ENCODE measurements at regions not wholly inside any gene's neighbourhood (a gene's known extent, or its start where the extent isn't known, plus 50 kb on each side); places are given as distances from the start of the nearest gene placed in this dataset.

GRCh38 chr11:116471608-116472256 is 301.1 kb downstream of the BUD13 start:
- TF ChIP-seq CTCF (IDR thresholded peaks at IDR 0.05; ENCODE audit: insufficient read depth in 1 of 2, low read depth in 1 of 2, low read length in 1 of 2, severe bottlenecking in 1 of 2, unreplicated experiment in 1 of 2) = no peak
- Histone ChIP-seq H3K4me1 (peaks cover 14% of the 10 kb centered on the region), H3K9me3 (peaks cover 13% of the 10 kb centered on the region), H3K4me3 (ENCODE audit: low read depth, low read length) (no peak overlapping the region), H3K36me3 (ENCODE audit: control insufficient read depth, insufficient read depth, low read length) (no peaks in the 10 kb centered on the region), H3K27me3 (replicated peaks; ENCODE audit: control insufficient read depth, insufficient read depth, low read length) (no peaks in the 10 kb centered on the region)
- Mint-ChIP-seq H3K36me3 (ENCODE audit: insufficient read depth, unreplicated experiment) (peaks cover 6% of the 10 kb centered on the region), H3K4me3 (ENCODE audit: unreplicated experiment) (no peak overlapping the region), H3K4me1 (ENCODE audit: low read depth, unreplicated experiment) (peaks cover 14% of the 10 kb centered on the region), H3K27me3 (ENCODE audit: insufficient read depth, unreplicated experiment) (no peaks in the 10 kb centered on the region), H3K27ac (ENCODE audit: unreplicated experiment) (peak overlapping the region; percentile 90), H3K9me3 (ENCODE audit: unreplicated experiment) (peaks cover 18% of the 10 kb centered on the region)
- DNase-seq = peak in 1 of 2 experiments; percentile 55
- ChIA-PET POLR2A (no interaction called here), CTCF (no interaction called here)
- BruUV-seq (replicated peaks) = no TSS peak
- intact Hi-C loops (cut with micrococcal nuclease; ENCODE audit: unreplicated experiment) = no loop called here

- H3K9me3 ChIP-seq = peaks cover 13% of the 10 kb centered on the region
- peaks cover 27% of the 10 kb centered on the region for H3K9me3 Mint-ChIP-seq (ENCODE audit: unreplicated experiment)
- no peak for TF ChIP-seq CTCF (IDR thresholded peaks at IDR 0.05; ENCODE audit: insufficient read depth in 1 of 2, low read depth in 1 of 2, low read length in 1 of 2, severe bottlenecking in 1 of 2, unreplicated experiment in 1 of 2)
- peaks cover 14% of the 10 kb centered on the region for H3K4me1 ChIP-seq
- no peaks in the 10 kb centered on the region for H3K27me3 Mint-ChIP-seq (ENCODE audit: insufficient read depth, unreplicated experiment)
- H3K36me3 ChIP-seq (ENCODE audit: control insufficient read depth, insufficient read depth, low read length) = no peaks in the 10 kb centered on the region
- no TSS peak for BruUV-seq (replicated peaks)
- H3K27ac Mint-ChIP-seq (ENCODE audit: unreplicated experiment) = no peak overlapping the region
- ChIA-PET POLR2A (no interaction called here), CTCF (no interaction called here)
- intact Hi-C loops (cut with micrococcal nuclease; ENCODE audit: unreplicated experiment) = no loop called here
- DNase-seq = no peak
- no peak overlapping the region for H3K4me3 Mint-ChIP-seq (ENCODE audit: unreplicated experiment)
- peaks cover 21% of the 10 kb centered on the region for H3K4me1 Mint-ChIP-seq (ENCODE audit: low read depth, unreplicated experiment)
- no peak overlapping the region for H3K4me3 ChIP-seq (ENCODE audit: low read depth, low read length)
- peaks cover 6% of the 10 kb centered on the region for H3K36me3 Mint-ChIP-seq (ENCODE audit: insufficient read depth, unreplicated experiment)
- no peaks in the 10 kb centered on the region for H3K27me3 ChIP-seq (replicated peaks; ENCODE audit: control insufficient read depth, insufficient read depth, low read length)
Observed at GRCh38 chr11:116468699-116469098, 304.1 kb downstream of the BUD13 start.

GRCh38 chr11:116467823-116468222 is 305.0 kb downstream of the BUD13 start:
- CTCF ChIA-PET = interaction anchor here (0.8 kb wide), 1 partner anchor 12 kb away, joined by 3 read pairs; no protein-coding TSS in a partner anchor
- Mint-ChIP-seq H3K27ac (ENCODE audit: unreplicated experiment) (no peak overlapping the region), H3K27me3 (ENCODE audit: insufficient read depth, unreplicated experiment) (no peaks in the 10 kb centered on the region), H3K9me3 (ENCODE audit: unreplicated experiment) (peaks cover 27% of the 10 kb centered on the region), H3K4me1 (ENCODE audit: low read depth, unreplicated experiment) (peaks cover 18% of the 10 kb centered on the region), H3K4me3 (ENCODE audit: unreplicated experiment) (no peak overlapping the region), H3K36me3 (ENCODE audit: insufficient read depth, unreplicated experiment) (peaks cover 6% of the 10 kb centered on the region)
- Histone ChIP-seq H3K27me3 (replicated peaks; ENCODE audit: control insufficient read depth, insufficient read depth, low read length) (no peaks in the 10 kb centered on the region), H3K9me3 (peaks cover 13% of the 10 kb centered on the region), H3K36me3 (ENCODE audit: control insufficient read depth, insufficient read depth, low read length) (no peaks in the 10 kb centered on the region), H3K4me3 (ENCODE audit: low read depth, low read length) (no peak overlapping the region), H3K4me1 (peaks cover 14% of the 10 kb centered on the region)
- no peak for TF ChIP-seq CTCF (IDR thresholded peaks at IDR 0.05; ENCODE audit: insufficient read depth in 1 of 2, low read depth in 1 of 2, low read length in 1 of 2, severe bottlenecking in 1 of 2, unreplicated experiment in 1 of 2)
- intact Hi-C loops (cut with micrococcal nuclease; ENCODE audit: unreplicated experiment) = no loop called here
- no TSS peak for BruUV-seq (replicated peaks)
- no peak for DNase-seq
- POLR2A ChIA-PET = no interaction called here

Measured in Caco-2 (cell line).